ENCODE measurements at regions not wholly inside any gene's neighbourhood (a gene's known extent, or its start where the extent isn't known, plus 50 kb on each side); places are given as distances from the start of the nearest gene placed in this dataset.

DNA sequence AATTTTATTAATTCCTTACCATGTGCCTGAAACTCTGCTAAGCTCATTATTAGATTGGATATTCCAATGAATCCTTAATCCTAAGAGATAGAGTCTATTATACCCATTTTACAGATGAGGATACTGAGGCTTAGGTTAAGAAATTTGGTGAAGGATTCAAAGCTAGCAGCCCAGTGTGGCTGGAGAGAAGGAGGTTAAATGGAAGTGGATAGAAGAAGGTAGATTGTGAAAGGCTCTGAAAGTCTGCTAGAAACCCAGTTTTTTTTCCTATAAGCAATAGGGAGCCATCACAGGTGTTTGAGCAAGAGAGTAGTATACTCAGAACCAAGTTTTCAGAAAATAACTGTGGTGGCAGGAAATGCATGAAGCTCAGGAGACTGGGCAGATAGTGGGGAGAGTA is 265.8 kb upstream of the NEBL start:
- Histone ChIP-seq H3K27me3 (no peaks in the 10 kb centered on the region), H3K27ac (no peak overlapping the region), H3K4me3 (no peak overlapping the region), H3K36me3 (no peaks in the 10 kb centered on the region), H3K4me1 (peaks cover 0 to 6% (median 3%) of the 10 kb centered on the region in 4 donors), H3K9me3 (no peaks in the 10 kb centered on the region)
- intact Hi-C loops (cut with DNase I; ENCODE audit: low total_unique reads) = no loop called here
- DNase-seq = no peak
- TF ChIP-seq POLR2AphosphoS5 (IDR thresholded peaks at IDR 0.05) = no peak
- no peak for TF ChIP-seq CTCF (IDR thresholded peaks at IDR 0.05)
- TF ChIP-seq EP300 (IDR thresholded peaks at IDR 0.05) = no peak
- TF ChIP-seq POLR2A (IDR thresholded peaks at IDR 0.05) = no peak

GRCh38 chr10:21161647-21162046 is 264.5 kb upstream of the NEBL start:
- peaks cover 0 to 5% (median 2%) of the 10 kb centered on the region in 4 donors for H3K4me1 ChIP-seq
- TF ChIP-seq CTCF (IDR thresholded peaks at IDR 0.05) (no peak), POLR2A (IDR thresholded peaks at IDR 0.05) (no peak), POLR2AphosphoS5 (IDR thresholded peaks at IDR 0.05) (no peak), EP300 (IDR thresholded peaks at IDR 0.05) (no peak)
- DNase-seq = no peak
- 79 to 98% (median 95%) methylated on average over 2 of the region's 2 CpGs for WGBS, 5 donors
- H3K9me3 ChIP-seq = no peaks in the 10 kb centered on the region
- no peaks in the 10 kb centered on the region for H3K27me3 ChIP-seq
- no peaks in the 10 kb centered on the region for H3K36me3 ChIP-seq
- no peak overlapping the region for H3K27ac ChIP-seq
- intact Hi-C loops (cut with DNase I; ENCODE audit: low total_unique reads) = no loop called here
- no peak overlapping the region for H3K4me3 ChIP-seq

DNA sequence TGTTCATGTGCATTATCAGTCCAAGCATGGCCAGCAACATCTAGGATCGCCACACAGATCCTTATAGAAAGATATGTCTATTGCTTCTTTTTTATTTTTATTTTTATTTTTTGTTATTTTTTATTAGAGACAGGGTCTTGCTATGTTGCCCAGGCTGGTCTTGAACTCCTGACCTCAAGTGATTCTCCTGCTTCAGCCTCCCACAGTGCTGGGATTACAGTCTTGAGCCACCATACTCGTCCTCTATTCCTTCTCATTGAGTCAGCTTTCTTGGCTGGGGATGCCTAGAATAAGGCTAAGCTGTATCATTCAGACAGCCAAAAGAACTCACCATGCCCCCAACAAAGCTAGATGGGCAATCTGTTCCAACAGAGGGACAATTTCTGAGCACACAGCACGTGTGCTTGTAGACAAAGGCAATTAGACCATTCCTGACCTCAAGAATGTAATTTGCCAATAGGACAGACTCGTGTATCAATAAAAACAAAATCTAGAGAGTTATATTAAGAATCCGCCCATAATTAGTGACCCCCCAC is 264.0 kb upstream of the NEBL start:
- WGBS, 5 donors = 81 to 91% (median 88%) methylated on average over 5 of the region's 5 CpGs
- TF ChIP-seq POLR2A (IDR thresholded peaks at IDR 0.05) (no peak), EP300 (IDR thresholded peaks at IDR 0.05) (no peak), CTCF (IDR thresholded peaks at IDR 0.05) (no peak), POLR2AphosphoS5 (IDR thresholded peaks at IDR 0.05) (no peak)
- intact Hi-C loops (cut with DNase I; ENCODE audit: low total_unique reads) = no loop called here

DNA sequence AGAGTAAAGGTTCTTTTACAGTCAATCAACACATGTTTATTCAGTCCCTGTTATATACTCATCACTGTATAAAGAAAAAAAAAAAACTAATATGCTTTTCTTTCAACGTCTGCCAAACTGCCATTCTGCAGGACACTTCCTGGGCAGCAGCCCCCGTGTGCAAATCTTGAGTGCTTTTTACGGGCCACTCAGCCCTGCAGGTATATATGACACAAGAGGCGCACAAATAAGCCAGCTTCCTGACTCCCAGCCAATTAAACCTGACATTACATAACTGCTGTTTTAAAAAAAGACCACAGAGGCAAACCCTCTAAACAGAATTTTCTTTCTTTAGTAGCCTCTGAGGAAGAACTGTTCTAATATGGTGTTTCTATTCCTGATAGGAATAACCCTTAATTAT is 263.0 kb upstream of the NEBL start:
- no peaks in the 10 kb centered on the region for H3K9me3 ChIP-seq
- no peak overlapping the region for H3K27ac ChIP-seq
- H3K4me1 ChIP-seq = no peaks in the 10 kb centered on the region
- no peaks in the 10 kb centered on the region for H3K27me3 ChIP-seq
- no peak overlapping the region for H3K4me3 ChIP-seq
- no peak for TF ChIP-seq POLR2AphosphoS5 (IDR thresholded peaks at IDR 0.05)
- TF ChIP-seq EP300 (IDR thresholded peaks at IDR 0.05) = no peak
- no peak for TF ChIP-seq CTCF (IDR thresholded peaks at IDR 0.05)
- TF ChIP-seq POLR2A (IDR thresholded peaks at IDR 0.05) = no peak
- DNase-seq = no peak
- H3K36me3 ChIP-seq = no peaks in the 10 kb centered on the region
- 45 to 56% (median 50%) methylated on average over 4 of the region's 4 CpGs for WGBS, 5 donors
- intact Hi-C loops (cut with DNase I; ENCODE audit: low total_unique reads) = no loop called here

More for the DNA sequence above, 264.0 kb upstream of the NEBL start:
- no peak for DNase-seq
- H3K27me3 ChIP-seq = no peaks in the 10 kb centered on the region
- no peak overlapping the region for H3K27ac ChIP-seq
- H3K9me3 ChIP-seq = no peaks in the 10 kb centered on the region
- no peaks in the 10 kb centered on the region for H3K4me1 ChIP-seq
- no peak overlapping the region for H3K4me3 ChIP-seq
- no peaks in the 10 kb centered on the region for H3K36me3 ChIP-seq

All from stomach (tissue), 8 donors.